Osteocyte (in vitro differentiated cells): ENCODE measurements at regions not wholly inside any gene's neighbourhood (a gene's known extent, or its start where the extent isn't known, plus 50 kb on each side); places are given as distances from the start of the nearest gene placed in this dataset.

Source experiments
- DNase-seq: peaks from one replicate; pipeline ENCODE4 v3.0.0; 2021; ENCODE audit warnings: mixed read lengths; ENCODE audit not compliant: unreplicated experiment; ENCODE audit errors: extremely low spot score
- H3K27ac Mint-ChIP-seq: one replicate; pipeline ENCODE4 v1.8.0; 2021; ENCODE audit warnings: mild to moderate bottlenecking, mixed read lengths; ENCODE audit not compliant: unreplicated experiment
- H3K27me3 Mint-ChIP-seq: one replicate; pipeline ENCODE4 v1.8.0; 2021; ENCODE audit warnings: mixed read lengths; ENCODE audit not compliant: unreplicated experiment
- H3K36me3 Mint-ChIP-seq: one replicate; pipeline ENCODE4 v1.8.0; 2021; ENCODE audit warnings: mixed read lengths; ENCODE audit not compliant: unreplicated experiment
- H3K4me1 Mint-ChIP-seq: one replicate; pipeline ENCODE4 v1.8.0; 2021; ENCODE audit warnings: mixed read lengths; ENCODE audit not compliant: unreplicated experiment
- H3K4me3 Mint-ChIP-seq: one replicate; pipeline ENCODE4 v1.8.0; 2021; ENCODE audit warnings: mild to moderate bottlenecking, moderate library complexity, mixed read lengths; ENCODE audit not compliant: unreplicated experiment
- H3K9me3 Mint-ChIP-seq: one replicate; pipeline ENCODE4 v1.8.0; 2021; ENCODE audit warnings: mixed read lengths; ENCODE audit not compliant: unreplicated experiment
- CTCF ChIP-seq: fragments of 200-600 bp; sonication (generic); IDR thresholded peaks from 2 replicates; pipeline ENCODE4 v1.5.0; 2021; ENCODE audit warnings: antibody characterized with exemption, mild to moderate bottlenecking, moderate library complexity

GRCh38 chrX:6666624-6667023 is 131.7 kb upstream of the VCX3A start:
- H3K4me3 Mint-ChIP-seq, result no peak overlapping the region
- H3K9me3 Mint-ChIP-seq, result no peaks in the 10 kb centered on the region
- H3K27ac Mint-ChIP-seq, result no peak overlapping the region
- no peaks in the 10 kb centered on the region for H3K36me3 Mint-ChIP-seq
- no peaks in the 10 kb centered on the region for H3K27me3 Mint-ChIP-seq
- no peak for TF ChIP-seq CTCF
- DNase-seq, result no peak
- H3K4me1 Mint-ChIP-seq, result no peaks in the 10 kb centered on the region

GRCh38 chrX:6661736-6662135 is 126.8 kb upstream of the VCX3A start:
- H3K27me3 Mint-ChIP-seq, result no peaks in the 10 kb centered on the region
- no peaks in the 10 kb centered on the region for H3K9me3 Mint-ChIP-seq
- H3K4me1 Mint-ChIP-seq, result no peaks in the 10 kb centered on the region
- no peak for DNase-seq
- H3K4me3 Mint-ChIP-seq, result no peak overlapping the region
- TF ChIP-seq CTCF, result no peak
- no peaks in the 10 kb centered on the region for H3K36me3 Mint-ChIP-seq
- H3K27ac Mint-ChIP-seq, result no peak overlapping the region

- H3K4me3 Mint-ChIP-seq, result no peak overlapping the region
- peaks cover 3% of the 10 kb centered on the region for H3K9me3 Mint-ChIP-seq
- H3K27ac Mint-ChIP-seq, result no peak overlapping the region
- H3K4me1 Mint-ChIP-seq, result no peaks in the 10 kb centered on the region
- no peak for DNase-seq
- H3K36me3 Mint-ChIP-seq, result no peaks in the 10 kb centered on the region
- no peak for TF ChIP-seq CTCF
- no peaks in the 10 kb centered on the region for H3K27me3 Mint-ChIP-seq
Measured at GRCh38 chrX:6660567-6661264, 125.8 kb upstream of the VCX3A start.

GRCh38 chrX:6645216-6645615 is 110.3 kb upstream of the VCX3A start:
- Mint-ChIP-seq H3K27ac (no peak overlapping the region), H3K36me3 (no peaks in the 10 kb centered on the region), H3K27me3 (no peaks in the 10 kb centered on the region), H3K4me3 (no peak overlapping the region), H3K4me1 (no peaks in the 10 kb centered on the region), H3K9me3 (peaks cover 14% of the 10 kb centered on the region)
- DNase-seq, result no peak
- no peak for TF ChIP-seq CTCF

GRCh38 chrX:6644411-6644810 is 109.5 kb upstream of the VCX3A start:
- H3K27me3 Mint-ChIP-seq, result no peaks in the 10 kb centered on the region
- no peak for DNase-seq
- H3K4me3 Mint-ChIP-seq, result no peak overlapping the region
- H3K36me3 Mint-ChIP-seq, result no peaks in the 10 kb centered on the region
- H3K4me1 Mint-ChIP-seq, result no peaks in the 10 kb centered on the region
- no peak overlapping the region for H3K27ac Mint-ChIP-seq
- TF ChIP-seq CTCF, result peak; percentile 17
- H3K9me3 Mint-ChIP-seq, result peaks cover 14% of the 10 kb centered on the region
